ENCODE measurements at regions not wholly inside any gene's neighbourhood (a gene's known extent, or its start where the extent isn't known, plus 50 kb on each side); places are given as distances from the start of the nearest gene placed in this dataset.

GRCh38 chr7:142595816-142596516, 153.3 kb upstream of the PRSS1 start:
- no peak for DNase-seq (ENCODE audit: low read depth)
- H3K4me3 ChIP-seq (ENCODE audit: control insufficient read depth, low read depth, low read length), result no peak overlapping the region
- TF ChIP-seq CTCF (IDR thresholded peaks at IDR 0.05; ENCODE audit: control insufficient read depth, insufficient read depth, low read depth, low read length, missing control alignments), result no peak

- no peak for TF ChIP-seq CTCF (IDR thresholded peaks at IDR 0.05; ENCODE audit: control insufficient read depth, insufficient read depth, low read depth, low read length, missing control alignments)
- DNase-seq (ENCODE audit: low read depth), result no peak
- no peak overlapping the region for H3K4me3 ChIP-seq (ENCODE audit: control insufficient read depth, low read depth, low read length)
Measured at GRCh38 chr7:142594078-142594477, 155.2 kb upstream of the PRSS1 start.

- no peak for TF ChIP-seq CTCF (IDR thresholded peaks at IDR 0.05; ENCODE audit: control insufficient read depth, insufficient read depth, low read depth, low read length, missing control alignments)
Measured at GRCh38 chr7:142593106-142593505, 156.2 kb upstream of the PRSS1 start.

GRCh38 chr7:142592664-142593063, 156.6 kb upstream of the PRSS1 start:
- TF ChIP-seq CTCF (IDR thresholded peaks at IDR 0.05; ENCODE audit: control insufficient read depth, insufficient read depth, low read depth, low read length, missing control alignments), result no peak
- DNase-seq (ENCODE audit: low read depth), result no peak
- H3K4me3 ChIP-seq (ENCODE audit: control insufficient read depth, low read depth, low read length), result no peak overlapping the region

More at GRCh38 chr7:142593106-142593505, 156.2 kb upstream of the PRSS1 start:
- H3K4me3 ChIP-seq (ENCODE audit: control insufficient read depth, low read depth, low read length), result no peak overlapping the region
- DNase-seq (ENCODE audit: low read depth), result no peak

- no peak for TF ChIP-seq CTCF (IDR thresholded peaks at IDR 0.05; ENCODE audit: control insufficient read depth, insufficient read depth, low read depth, low read length, missing control alignments)
- no peak for DNase-seq (ENCODE audit: low read depth)
- H3K4me3 ChIP-seq (ENCODE audit: control insufficient read depth, low read depth, low read length), result no peak overlapping the region
Measured at GRCh38 chr7:142592231-142592630, 157.0 kb upstream of the PRSS1 start.

- H3K4me3 ChIP-seq (ENCODE audit: control insufficient read depth, low read depth, low read length), result no peak overlapping the region
- DNase-seq (ENCODE audit: low read depth), result no peak
- no peak for TF ChIP-seq CTCF (IDR thresholded peaks at IDR 0.05; ENCODE audit: control insufficient read depth, insufficient read depth, low read depth, low read length, missing control alignments)
Measured at GRCh38 chr7:142590830-142591457, 158.3 kb upstream of the PRSS1 start.
